GM18517 (cell line): ENCODE measurements at regions not wholly inside any gene's neighbourhood (a gene's known extent, or its start where the extent isn't known, plus 50 kb on each side); places are given as distances from the start of the nearest gene placed in this dataset.
A peak's percentile ranks its signal among the peaks of the same experiment; 100 is the strongest.

Experiments
- ATAC-seq: cut with Tn5 transposase; IDR thresholded peaks from one replicate; pipeline ENCODE4 v1.9.1; 2021; ENCODE audit warnings: mild to moderate bottlenecking, moderate library complexity; ENCODE audit not compliant: unreplicated experiment

DNA sequence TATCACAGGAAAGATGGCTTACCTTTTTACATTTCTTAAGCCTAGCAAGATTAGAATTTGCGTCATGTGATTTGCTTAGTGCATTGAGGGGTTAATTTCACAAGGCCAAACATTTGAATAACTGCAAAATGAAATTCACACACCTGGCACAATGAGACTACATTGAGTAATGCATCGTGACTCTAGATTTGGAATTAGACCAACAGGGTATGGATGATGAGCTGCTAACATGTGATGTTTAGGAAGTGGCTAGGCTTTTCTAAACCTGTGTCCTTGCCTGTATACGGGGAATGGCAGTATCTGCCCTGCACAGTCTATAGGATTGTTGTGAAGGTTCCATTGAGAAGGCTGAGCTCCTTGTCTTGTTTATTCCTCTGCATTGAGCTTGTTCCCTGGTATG, 160.1 kb downstream of the MFSD1 start:
- no peak for ATAC-seq

DNA sequence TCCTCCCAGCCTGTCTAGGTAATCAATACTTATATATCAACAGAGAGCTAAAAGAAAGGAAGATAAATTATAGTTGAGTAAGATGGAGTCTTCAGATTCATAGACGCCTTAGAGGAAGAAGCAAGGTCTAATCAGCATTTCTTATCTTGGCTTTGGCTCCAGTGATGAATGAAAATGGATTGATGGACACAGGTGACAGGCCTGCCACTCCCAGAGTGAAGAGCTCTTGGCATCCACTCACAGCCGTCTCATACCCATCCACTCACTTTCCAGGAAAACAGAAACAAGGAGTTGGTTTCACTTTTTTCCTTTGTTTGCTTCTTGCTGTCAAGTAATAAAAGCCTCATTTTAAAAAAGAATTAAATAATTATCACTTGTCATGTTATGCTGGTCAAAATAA, 168.2 kb downstream of the MFSD1 start:
- ATAC-seq, result no peak

DNA sequence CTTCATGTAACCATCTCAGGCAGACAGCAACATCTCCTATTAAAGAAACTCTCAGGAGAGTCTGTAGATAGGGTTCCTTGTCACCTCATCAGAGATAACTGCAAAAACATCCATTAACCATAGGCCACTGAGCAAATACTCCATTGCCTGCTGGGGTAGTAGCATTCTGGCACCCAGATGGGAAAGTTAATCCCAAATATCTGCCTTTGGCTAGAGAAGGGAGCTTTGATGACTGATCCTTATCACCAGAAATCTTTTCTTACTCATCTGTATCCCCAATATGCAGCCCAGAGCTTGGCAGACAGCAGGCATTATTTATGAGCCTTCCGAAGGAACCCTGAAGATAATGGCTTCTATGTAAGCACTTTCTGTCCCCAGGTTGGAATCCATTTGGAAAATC, 173.1 kb downstream of the MFSD1 start:
- ATAC-seq, result no peak

DNA sequence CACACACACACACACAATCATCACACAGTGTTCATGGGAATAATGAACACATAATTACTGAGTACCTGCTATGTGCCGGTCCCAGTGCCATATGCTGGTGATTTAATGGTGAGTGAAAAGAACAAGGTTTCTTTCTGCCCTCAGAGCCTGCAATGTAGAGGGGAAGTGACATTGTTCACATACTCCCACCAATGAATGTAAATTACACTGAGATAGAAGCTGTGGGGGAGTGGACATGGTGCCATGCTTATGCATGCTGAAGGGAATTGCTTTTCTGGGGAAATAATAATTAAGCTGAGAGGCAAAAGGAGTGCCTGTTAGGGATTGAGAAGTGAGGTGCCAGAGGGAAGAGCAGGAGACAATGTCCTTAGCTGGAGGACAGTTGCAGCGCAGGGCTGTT, 175.1 kb downstream of the MFSD1 start:
- no peak for ATAC-seq

DNA sequence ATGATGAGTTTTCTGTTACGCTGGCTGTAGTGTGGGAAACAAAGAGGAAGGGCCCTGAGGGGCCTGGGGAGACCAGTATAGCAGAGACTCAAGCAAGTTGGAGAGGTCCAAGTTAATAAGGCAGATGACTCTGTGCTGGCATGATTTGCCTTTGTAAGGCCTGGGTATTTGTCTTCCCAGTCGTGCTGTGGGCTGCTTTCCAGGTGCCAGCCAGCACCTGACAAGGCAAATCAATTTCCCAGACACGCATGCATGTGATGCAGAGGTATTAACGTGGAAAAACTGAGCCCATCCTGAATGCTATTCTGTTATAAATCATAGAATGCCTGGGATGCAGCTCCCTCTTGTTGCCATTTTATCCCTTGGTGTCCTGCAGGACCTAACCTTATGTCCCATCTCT, 175.6 kb downstream of the MFSD1 start:
- no peak for ATAC-seq

DNA sequence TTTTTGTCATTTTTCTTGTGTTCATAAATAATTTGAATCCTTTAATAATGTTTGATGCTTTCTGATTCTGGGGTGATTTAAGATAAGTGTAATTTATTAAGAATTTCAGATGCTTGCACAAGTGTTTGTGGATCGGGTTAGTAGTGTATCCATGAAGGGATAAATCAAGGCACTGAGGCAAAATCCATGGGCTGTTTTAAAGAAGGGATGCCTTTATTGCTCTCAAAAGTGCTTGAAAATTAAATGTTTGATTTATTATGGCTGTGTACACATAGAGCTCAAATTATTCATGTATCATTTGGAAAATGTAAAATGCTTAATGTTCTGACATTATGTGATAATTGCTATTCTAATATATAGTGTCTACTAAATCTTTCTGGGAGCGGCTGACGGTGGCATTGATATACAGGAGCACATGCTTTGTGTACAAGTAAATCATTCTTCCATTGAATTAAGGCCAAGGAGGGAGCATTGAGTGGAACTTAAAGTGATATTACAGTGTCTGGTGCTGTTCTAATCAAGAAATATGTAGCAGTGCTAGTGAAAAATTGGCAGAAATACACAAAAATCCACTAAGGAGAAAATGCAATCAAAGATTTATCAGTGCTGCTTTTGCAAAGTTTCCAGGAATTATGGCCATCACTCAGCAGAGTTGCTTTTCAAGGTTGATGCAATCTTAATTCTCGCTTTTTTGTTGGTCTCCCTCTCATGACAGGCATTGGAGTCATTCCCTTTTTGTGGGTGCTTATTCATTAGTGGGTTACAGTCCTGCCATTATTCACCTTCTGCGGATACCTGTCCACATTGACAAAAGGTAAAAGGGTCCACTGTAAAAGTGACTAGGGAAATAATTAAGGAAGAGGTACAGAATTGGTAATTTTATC, 181.6 kb downstream of the MFSD1 start:
- ATAC-seq, result no peak

DNA sequence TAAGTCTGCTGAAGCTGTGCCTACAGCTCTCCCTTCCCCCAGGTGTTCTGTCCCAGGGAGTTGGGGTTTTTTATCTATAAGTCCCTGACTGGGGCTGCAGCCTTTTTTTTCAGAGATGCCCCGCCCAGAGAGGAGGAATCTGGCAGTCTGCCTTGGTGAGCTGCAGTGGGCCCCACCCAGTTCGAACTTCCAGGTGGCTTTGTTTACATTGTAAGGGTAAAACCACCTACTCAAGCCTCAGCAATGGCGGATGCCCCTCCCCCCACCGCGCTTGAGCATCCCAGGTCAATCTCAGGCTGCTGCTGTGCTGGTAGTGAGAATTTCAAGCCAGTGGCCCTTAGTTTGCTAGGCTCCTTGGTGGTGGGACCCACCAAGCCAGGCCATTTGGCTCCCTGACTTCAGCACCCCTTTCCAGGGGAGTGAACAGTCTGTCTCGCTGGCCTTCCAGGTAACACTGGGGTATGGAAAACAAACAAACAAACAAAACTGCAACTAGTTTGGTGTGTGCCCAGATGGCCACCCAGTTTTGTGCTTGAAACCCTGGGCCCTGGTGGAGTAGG, 189.4 kb downstream of the MFSD1 start:
- no peak for ATAC-seq

DNA sequence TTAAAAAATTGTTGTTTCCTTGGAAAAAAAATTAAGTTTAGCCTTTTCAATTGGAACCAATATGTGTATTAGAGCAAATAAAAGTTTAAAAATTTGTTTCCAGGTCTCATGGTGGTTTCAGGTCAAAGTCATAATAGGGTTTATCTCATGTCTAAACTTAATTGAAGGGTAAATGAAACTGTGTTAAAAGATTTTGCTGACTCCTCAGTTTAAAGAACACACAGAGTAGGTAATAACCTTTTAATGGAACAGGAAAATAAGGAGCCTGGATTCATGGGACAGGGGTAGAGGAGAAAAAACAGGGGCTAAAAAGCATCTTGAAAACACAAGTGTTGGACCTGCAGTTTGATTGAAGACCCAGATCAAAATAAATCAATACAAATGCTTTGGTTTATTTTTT, 190.6 kb downstream of the MFSD1 start:
- no peak for ATAC-seq

DNA sequence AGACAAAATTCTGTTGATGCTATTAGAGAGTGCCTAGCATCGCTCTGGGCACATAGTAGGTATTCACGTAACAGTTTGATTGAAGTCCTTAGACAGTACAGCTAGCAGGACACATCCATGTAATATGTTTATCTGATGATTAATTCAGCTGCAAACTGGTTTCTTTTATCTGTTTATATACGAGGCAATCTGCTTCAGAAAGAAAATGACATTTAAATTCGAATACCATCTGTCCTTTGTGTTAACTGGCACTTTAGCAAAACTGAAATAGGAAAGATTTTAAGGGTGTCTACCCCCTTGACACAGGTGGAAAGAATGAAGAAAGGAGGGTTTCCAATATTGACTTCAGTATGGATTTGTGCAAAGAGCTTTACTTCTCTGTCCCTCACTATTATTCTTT, 192.5 kb downstream of the MFSD1 start:
- no peak for ATAC-seq

DNA sequence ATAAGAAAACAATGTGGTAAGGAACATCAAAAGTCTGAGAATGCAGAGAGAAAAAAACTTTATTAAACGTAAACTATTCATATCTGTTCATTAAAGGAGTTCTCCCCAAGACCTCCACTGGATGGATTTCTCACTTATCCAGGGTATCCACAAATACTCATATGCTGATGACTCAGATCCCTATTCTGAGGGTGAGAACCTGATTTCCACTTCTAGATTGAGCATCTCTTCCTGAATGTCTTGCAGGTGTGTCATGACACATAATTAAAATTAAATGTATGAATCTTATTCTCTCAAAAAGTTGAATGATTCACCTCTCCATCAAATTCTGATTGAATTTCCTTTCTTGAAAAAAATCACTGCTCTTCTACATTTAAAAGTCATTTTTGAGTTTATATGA, 199.9 kb downstream of the MFSD1 start:
- ATAC-seq, result no peak

DNA sequence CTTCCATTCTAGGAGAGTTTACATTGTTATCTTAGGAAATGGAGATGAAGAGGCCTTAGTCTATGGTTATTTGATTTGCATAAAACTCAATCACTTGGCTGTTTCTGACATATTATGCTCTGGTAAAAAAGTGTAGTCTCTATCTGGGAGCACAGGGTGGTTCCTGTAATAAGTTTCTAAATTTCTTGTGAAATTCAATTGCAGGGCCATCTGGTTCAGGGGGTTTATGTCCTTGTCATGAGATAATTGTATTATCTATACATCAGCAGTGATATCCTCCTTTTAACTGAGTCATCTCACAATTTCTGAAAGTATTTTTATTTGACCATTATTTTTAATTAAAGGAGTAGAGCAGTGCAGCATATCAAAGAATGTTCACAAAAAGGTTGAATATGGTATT, 203.3 kb downstream of the MFSD1 start:
- no peak for ATAC-seq

DNA sequence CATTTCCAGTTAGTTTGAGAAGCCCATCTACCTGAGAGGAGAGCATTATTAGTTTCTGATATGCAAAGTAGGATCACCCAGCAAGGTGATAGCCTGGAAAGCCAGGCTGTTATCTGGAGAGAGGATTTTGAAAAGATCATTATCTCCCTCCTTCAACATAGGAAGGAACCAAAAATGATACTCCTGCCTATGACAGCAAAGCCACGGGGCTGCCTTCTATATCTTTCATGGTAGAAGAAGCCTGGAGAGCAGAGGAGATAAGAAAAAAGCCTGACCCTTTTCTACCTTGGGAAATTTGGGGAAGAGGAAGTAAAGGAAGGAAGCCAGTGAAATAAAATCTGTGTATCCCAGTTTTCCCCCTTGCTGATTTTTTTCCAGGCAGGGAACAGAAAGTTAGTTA, 205.5 kb downstream of the MFSD1 start:
- no peak for ATAC-seq

DNA sequence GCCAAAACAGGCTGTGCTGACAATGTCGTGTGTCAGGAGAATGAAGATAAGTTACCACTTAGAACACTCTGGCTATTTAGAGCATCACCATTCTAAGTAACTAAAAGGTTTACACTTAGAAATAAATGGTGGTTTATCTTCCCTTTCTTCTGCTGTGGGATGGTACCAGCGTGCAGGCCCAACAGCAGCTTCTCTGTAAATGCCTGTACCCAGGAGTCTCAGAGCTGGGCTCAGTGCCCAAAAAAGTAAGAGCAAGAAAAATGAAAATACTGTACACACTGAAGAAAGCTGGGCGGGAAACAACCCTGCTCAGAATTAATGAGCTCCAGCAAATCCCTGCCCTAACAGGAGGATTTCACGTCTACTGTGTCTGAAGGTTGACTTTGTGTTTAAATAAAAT, 206.5 kb downstream of the MFSD1 start:
- ATAC-seq, result no peak

DNA sequence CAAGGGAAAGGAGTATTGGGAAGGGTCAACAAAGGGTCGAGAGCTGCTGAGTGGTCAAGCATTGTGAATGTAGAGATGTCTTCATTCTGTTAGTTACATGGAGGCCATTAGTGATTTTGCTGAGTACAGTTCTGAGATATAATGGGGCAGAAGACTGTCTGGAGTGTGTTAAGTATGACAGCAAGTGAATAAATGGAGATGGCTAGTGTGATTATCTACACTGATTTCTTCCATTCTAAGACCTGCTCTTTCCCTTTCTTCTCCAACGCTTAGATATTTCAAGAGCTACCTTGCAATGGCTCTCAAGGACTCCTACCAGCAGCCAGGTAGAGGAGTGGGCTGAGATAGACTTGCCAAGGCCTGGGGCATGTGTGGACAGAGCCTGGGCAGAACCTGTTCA, 216.5 kb downstream of the MFSD1 start:
- no peak for ATAC-seq

DNA sequence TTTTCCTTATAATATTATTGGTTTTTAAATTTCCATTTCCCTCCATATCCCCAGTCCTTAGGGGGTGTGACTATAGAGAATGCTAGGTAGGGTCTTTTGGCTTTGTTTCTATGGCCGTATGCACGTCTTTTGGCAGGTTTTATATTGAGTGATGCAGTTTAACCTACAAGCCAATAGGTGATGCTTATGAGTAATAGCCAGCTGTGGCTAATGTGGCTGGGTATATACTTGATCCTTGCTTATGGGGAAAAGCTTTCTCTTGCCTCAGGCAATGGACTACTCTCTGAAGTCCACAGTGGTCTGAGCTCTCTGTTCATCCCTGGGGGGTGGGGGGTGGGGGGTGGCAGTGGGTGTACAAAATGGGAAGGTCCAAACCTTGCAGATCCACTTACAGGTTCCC, 223.9 kb downstream of the MFSD1 start:
- ATAC-seq, result no peak

DNA sequence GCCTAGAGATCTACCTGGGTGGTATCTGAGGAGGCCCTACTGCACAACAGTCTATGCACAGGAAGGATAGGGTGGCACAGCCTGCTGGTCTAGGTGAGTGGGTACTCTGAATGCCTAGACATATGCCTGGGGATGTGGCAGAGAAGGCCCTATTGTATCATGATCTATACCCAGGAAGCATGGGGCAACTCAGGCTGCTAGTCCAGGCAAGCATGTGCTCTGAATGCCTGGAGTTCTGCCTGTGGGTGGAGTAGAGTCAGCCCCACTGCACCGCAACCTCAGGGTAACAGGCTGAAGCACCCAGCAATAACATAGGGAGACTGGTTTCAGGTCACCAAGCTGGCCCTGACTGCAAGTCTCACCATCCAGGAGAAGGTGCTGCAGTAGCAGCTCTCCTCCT, 224.7 kb downstream of the MFSD1 start:
- no peak for ATAC-seq

DNA sequence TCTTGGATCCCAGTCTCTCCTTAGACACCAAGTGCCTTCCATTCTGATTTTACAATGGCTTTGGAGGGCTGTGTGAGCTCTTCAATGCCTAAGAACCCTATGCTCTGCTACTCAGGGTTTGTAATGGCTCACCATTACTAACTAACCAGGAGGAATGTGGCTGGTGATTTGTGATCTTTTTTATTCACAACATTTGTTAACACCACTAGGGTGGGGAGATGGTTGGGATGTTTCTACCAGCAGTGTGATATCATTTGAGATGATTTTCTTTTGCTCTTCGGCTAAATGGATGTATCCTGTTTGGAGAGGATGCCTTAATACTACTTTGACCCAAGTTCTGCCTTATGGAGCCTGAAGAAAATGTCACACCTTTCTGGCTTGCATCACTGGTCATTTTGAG, 226.9 kb downstream of the MFSD1 start:
- ATAC-seq, result peak; percentile 7

DNA sequence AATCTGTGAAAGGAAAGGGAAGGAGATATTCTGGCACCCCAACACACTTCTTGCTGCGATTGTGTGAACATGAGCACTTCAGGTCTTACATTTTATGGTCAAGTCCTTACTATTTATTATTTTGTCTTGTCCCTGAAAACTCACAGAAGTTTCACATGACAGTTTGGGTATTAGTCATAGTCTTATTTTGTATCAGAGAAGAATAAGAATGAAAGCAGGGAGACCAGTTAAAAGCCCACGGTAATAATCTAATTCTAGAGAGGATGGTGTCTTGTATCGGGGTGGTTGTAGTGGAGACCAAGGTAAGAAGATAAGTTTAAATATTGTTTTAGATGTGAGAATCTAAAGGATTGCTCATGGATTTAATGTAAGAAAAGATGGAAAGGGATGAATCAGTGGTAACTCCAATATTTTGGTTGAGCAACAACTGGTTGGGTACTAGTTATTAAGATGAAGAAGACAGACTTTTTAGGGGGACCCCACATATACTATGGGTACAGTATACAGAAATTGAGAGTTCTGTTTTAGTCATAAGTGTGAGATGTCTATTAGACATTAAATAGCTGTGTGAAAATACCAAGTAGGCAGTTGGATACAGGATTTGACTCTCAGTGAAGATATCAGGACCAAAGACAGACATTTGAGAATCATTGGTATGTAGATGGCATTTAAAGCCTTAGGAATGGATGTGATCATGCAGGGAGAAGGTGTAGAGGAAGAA, 227.6 kb downstream of the MFSD1 start:
- peak; percentile 73 for ATAC-seq

DNA sequence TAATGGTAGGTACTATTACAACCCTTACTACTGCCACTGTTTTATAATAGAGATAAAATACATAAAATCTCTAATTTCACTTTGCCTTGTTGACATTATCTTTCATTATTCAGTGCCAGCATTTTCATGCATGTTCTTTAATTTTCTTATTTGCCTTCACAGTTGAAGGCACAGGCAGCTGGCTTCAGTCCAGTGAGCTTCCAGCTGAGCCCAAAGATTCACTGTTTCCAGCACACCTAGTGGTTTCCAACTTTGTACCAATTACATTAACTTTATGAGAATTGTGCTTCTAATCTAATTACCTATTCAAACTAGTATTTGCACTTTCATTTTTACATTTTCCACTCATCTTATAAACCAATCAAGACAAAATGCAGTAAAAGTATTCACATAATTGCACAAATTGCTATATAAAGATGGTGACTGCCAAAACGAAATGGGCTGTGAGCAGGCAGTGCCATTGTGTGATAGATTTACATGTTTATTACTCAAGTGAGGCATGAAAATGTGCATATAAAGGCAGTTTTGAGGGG, 228.3 kb downstream of the MFSD1 start:
- no peak for ATAC-seq

DNA sequence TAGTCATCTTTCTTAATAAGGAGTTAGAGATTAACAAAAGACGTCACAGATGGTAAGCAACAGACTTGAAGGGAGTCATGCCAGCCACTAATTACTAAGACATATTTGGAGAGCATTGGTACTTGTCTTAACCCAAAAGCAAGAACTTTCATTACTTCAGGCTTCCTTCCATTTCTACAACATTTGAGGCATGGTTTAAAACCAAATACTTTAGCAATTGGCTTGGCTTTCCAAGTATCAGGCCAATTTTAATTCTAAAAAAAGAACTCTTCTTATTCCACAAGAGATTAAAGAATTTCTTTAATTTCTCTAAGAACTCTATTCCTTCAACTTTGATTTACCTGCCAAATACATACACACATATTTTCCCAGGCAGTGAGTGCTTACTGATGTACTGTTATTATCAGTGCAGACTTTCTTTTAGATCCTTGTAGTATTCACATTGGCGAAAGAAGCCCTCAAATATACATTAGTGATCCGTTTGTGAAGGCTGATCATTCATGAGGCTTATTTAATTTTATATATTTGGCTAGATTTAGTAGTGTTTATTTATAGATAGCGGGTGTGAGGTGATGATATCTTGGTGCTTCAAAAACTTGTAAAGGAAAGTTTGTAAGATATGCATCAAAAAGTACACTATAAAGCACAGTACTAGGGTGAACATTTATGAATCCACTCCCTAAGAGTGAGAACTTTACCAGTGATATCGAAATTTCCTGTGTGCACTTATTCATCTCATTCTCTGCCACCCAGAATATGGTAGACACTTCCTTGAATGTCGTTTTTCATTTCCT, 229.2 kb downstream of the MFSD1 start:
- ATAC-seq, result no peak

DNA sequence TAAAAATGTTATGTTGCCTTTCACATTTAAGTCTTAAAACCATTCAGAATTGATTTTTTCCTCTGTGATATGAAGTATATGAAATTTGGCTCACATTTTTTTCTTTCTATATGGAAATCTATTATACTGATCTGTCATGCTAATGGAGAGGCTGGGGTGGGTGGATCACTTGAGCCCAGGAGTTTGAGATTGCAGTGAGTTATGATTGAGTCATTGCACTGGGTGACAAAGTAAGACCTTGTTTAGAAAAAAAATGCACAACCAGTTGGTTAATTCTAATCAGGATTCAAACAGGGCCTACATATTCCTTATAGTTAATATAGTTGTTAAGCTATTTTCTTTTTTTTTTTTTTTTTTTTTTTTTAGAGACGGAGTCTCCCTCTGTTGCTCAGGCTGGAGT, 230.5 kb downstream of the MFSD1 start:
- ATAC-seq, result no peak
